ENCODE measurements at regions not wholly inside any gene's neighbourhood (a gene's known extent, or its start where the extent isn't known, plus 50 kb on each side); places are given as distances from the start of the nearest gene placed in this dataset.

DNA sequence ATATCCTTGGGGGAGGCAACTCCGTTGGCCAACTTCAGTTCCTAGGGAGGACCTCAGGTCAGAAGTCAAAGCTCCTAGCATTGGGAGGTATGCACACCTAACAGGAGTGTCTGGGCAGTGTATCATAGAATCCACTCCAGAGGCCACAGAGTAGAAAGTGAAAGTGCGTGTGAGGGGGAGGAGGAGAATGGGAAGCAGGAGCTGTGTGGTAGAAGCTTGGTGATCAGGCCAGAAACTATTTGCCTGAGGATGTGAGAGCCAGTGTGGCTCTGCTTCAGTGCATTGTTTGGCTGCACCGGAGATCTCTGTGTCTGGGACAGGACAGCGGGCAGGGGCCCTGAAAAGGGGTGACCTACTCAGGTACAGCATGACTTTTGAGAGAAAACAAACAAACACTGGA lies 557.4 kb upstream of the VSTM2A start:
- TF ChIP-seq, protein P1, sequence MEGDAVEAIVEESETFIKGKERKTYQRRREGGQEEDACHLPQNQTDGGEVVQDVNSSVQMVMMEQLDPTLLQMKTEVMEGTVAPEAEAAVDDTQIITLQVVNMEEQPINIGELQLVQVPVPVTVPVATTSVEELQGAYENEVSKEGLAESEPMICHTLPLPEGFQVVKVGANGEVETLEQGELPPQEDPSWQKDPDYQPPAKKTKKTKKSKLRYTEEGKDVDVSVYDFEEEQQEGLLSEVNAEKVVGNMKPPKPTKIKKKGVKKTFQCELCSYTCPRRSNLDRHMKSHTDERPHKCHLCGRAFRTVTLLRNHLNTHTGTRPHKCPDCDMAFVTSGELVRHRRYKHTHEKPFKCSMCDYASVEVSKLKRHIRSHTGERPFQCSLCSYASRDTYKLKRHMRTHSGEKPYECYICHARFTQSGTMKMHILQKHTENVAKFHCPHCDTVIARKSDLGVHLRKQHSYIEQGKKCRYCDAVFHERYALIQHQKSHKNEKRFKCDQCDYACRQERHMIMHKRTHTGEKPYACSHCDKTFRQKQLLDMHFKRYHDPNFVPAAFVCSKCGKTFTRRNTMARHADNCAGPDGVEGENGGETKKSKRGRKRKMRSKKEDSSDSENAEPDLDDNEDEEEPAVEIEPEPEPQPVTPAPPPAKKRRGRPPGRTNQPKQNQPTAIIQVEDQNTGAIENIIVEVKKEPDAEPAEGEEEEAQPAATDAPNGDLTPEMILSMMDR (IDR thresholded peaks at IDR 0.05; ENCODE audit: low read depth, low read length) = no peak
- no peak for TF ChIP-seq EZH2phosphoT487 (IDR thresholded peaks at IDR 0.05; ENCODE audit: low read depth)

All from OCI-LY3 (cell line).